ENCODE measurements at regions not wholly inside any gene's neighbourhood (a gene's known extent, or its start where the extent isn't known, plus 50 kb on each side); places are given as distances from the start of the nearest gene placed in this dataset.

- no peaks in the 10 kb centered on the region for H3K4me1 ChIP-seq
- no peak for ATAC-seq
- no peak for DNase-seq
- WGBS, 2 donors = 62 to 68% methylated on average over 4 of the region's 4 CpGs
- H3K9me3 ChIP-seq = no peaks in the 10 kb centered on the region
- intact Hi-C loops (cut with DNase I) = no loop called here
- TF ChIP-seq POLR2A (IDR thresholded peaks at IDR 0.05) = no peak
- no peak for TF ChIP-seq CTCF (IDR thresholded peaks at IDR 0.05)
- H3K27me3 ChIP-seq = no peaks in the 10 kb centered on the region
- no peak overlapping the region for H3K27ac ChIP-seq
- H3K4me3 ChIP-seq = no peak overlapping the region
- H3K36me3 ChIP-seq (replicated peaks in 1 of 2; ENCODE audit: insufficient read depth in 1 of 2, low read depth in 2 of 2) = no peaks in the 10 kb centered on the region
Observed at GRCh38 chr12:59182191-59182590, 261.9 kb upstream of the LRIG3 start.

DNA sequence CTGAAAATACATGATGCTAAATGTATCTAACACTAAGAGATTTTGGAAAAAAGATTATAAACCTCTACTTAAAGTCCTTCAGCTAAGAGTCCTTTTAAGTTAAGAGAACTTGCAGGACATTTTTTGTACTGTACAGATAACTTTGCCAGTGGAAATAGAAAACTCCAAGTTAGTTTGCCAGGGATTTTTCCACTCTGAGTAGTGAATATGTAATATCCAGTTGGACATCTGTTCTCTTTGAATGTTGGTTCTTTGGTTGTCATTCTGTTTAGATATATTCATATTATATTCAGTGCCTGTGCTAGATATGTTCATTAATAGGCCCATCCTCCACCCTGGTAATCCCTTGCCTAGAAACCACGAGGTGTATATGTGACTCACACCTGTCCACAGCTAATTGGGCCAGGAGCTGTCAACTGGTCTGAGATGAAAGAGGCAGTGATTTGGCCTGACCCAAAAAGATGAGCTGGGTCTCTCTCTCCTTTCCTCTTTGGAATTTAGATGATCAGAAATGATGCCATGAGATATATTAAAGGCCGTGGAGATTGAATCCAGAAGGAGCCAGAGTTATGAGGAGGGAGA, 261.0 kb upstream of the LRIG3 start:
- intact Hi-C loops (cut with DNase I) = no loop called here
- no peaks in the 10 kb centered on the region for H3K9me3 ChIP-seq
- TF ChIP-seq CTCF (IDR thresholded peaks at IDR 0.05) (no peak), POLR2A (IDR thresholded peaks at IDR 0.05) (no peak)
- H3K36me3 ChIP-seq (replicated peaks in 1 of 2; ENCODE audit: insufficient read depth in 1 of 2, low read depth in 2 of 2) = no peaks in the 10 kb centered on the region
- 76 to 83% methylated on average over 2 of the region's 2 CpGs for WGBS, 2 donors
- no peaks in the 10 kb centered on the region for H3K27me3 ChIP-seq
- no peak overlapping the region for H3K4me3 ChIP-seq
- no peak for DNase-seq
- no peak for ATAC-seq
- H3K27ac ChIP-seq = no peak overlapping the region
- H3K4me1 ChIP-seq = no peaks in the 10 kb centered on the region

GRCh38 chr12:59179231-59179630, 258.9 kb upstream of the LRIG3 start:
- TF ChIP-seq CTCF (IDR thresholded peaks at IDR 0.05) (no peak), POLR2A (IDR thresholded peaks at IDR 0.05) (no peak)
- no peaks in the 10 kb centered on the region for H3K27me3 ChIP-seq
- ATAC-seq (no peak), DNase-seq (no peak)
- H3K36me3 ChIP-seq (replicated peaks in 1 of 2; ENCODE audit: insufficient read depth in 1 of 2, low read depth in 2 of 2) = no peaks in the 10 kb centered on the region
- H3K4me3 ChIP-seq = no peak overlapping the region
- no peak overlapping the region for H3K27ac ChIP-seq
- intact Hi-C loops (cut with DNase I) = no loop called here
- no peaks in the 10 kb centered on the region for H3K9me3 ChIP-seq
- WGBS, 2 donors = 50 to 79% methylated on average over 1 of the region's 1 CpG
- H3K4me1 ChIP-seq = no peaks in the 10 kb centered on the region

GRCh38 chr12:59173695-59174094, 253.4 kb upstream of the LRIG3 start:
- intact Hi-C loops (cut with DNase I) = no loop called here
- TF ChIP-seq CTCF (IDR thresholded peaks at IDR 0.05) (no peak), POLR2A (IDR thresholded peaks at IDR 0.05) (no peak)
- Histone ChIP-seq H3K27ac (no peak overlapping the region), H3K4me1 (no peaks in the 10 kb centered on the region), H3K4me3 (no peak overlapping the region), H3K27me3 (no peaks in the 10 kb centered on the region), H3K36me3 (replicated peaks in 1 of 2; ENCODE audit: insufficient read depth in 1 of 2, low read depth in 2 of 2) (no peaks in the 10 kb centered on the region), H3K9me3 (no peaks in the 10 kb centered on the region)
- ATAC-seq (no peak), DNase-seq (no peak)
- WGBS, 2 donors = 47 to 55% methylated on average over 4 of the region's 4 CpGs

- Histone ChIP-seq H3K4me3 (no peak overlapping the region), H3K27ac (no peak overlapping the region), H3K9me3 (no peaks in the 10 kb centered on the region), H3K27me3 (no peaks in the 10 kb centered on the region), H3K4me1 (peaks cover 7% of the 10 kb centered on the region), H3K36me3 (replicated peaks in 1 of 2; ENCODE audit: insufficient read depth in 1 of 2, low read depth in 2 of 2) (no peaks in the 10 kb centered on the region)
- DNase-seq = no peak
- intact Hi-C loops (cut with DNase I) = no loop called here
- no peak for ATAC-seq
- TF ChIP-seq POLR2A (IDR thresholded peaks at IDR 0.05) (no peak), CTCF (IDR thresholded peaks at IDR 0.05) (no peak)
- WGBS, 2 donors = 61 to 76% methylated on average over 2 of the region's 2 CpGs
Observed at GRCh38 chr12:59168647-59169046, 248.3 kb upstream of the LRIG3 start.
